ENCODE measurements at regions not wholly inside any gene's neighbourhood (a gene's known extent, or its start where the extent isn't known, plus 50 kb on each side); places are given as distances from the start of the nearest gene placed in this dataset.

DNA sequence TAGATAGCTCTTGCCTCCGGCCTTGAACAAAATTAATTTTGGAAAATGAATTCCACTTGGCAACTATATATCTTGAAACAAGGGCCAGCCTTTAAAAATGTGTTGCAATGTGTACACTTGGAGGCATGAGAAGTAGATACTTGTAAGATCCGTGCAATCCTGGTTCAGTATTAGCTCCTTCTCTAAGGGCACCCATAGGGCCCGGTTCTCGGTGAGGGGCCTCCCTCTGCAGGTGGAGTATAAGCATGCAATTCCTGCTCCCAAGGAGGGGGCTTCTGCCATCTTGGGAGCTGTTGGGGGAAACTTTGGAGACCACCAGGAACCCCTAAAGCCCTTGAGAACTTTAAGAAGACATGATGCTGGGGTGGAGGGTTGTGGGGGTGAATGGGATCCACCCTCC, 388.7 kb upstream of the RGMA start:
- DNase-seq (ENCODE audit: low read depth) = no peak

- no peak for DNase-seq (ENCODE audit: low read depth)
Observed at GRCh38 chr15:93477188-93477587, 388.2 kb upstream of the RGMA start.

DNA sequence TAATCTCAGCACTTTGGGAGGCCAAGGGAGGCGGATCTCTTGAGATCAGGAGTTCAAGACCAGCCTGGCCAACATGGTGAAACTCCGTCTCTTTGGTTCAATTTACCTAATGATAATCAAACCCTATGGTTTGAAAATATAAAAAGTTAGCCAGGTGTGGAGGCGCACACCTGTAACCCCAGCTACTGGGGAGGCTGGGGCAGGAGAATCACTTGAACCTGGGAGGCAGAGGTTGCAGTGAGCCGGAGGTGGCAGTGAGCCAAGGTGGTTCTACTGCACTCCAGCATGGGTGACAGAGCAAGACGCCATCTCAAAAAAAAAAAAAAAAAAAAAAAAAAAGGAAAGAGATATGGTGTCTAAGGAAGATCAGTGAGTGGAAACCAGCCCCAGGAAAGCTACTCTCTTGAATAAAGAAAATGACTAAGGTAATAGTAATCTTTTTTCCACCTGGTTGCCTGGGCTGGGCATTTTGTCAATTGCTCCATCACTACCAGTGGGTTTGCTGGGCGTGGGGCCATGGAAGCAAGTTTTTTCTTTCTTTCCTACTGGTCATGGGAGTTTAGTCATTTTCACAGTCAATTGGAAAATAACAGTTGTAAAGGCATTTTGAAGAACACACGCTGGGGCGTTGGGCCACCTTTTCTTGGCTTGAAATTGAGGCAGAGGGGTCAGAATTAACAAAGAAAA, 387.6 kb upstream of the RGMA start:
- no peak for DNase-seq (ENCODE audit: low read depth)

- DNase-seq (ENCODE audit: low read depth) = no peak
Observed at GRCh38 chr15:93474728-93475127, 385.7 kb upstream of the RGMA start.

GRCh38 chr15:93469994-93470393, 381.0 kb upstream of the RGMA start:
- no peak for DNase-seq (ENCODE audit: low read depth)

- no peak for DNase-seq (ENCODE audit: low read depth)
Observed at GRCh38 chr15:93467337-93467736, 378.3 kb upstream of the RGMA start.

- DNase-seq (ENCODE audit: low read depth) = no peak
Observed at GRCh38 chr15:93466380-93466779, 377.4 kb upstream of the RGMA start.

DNA sequence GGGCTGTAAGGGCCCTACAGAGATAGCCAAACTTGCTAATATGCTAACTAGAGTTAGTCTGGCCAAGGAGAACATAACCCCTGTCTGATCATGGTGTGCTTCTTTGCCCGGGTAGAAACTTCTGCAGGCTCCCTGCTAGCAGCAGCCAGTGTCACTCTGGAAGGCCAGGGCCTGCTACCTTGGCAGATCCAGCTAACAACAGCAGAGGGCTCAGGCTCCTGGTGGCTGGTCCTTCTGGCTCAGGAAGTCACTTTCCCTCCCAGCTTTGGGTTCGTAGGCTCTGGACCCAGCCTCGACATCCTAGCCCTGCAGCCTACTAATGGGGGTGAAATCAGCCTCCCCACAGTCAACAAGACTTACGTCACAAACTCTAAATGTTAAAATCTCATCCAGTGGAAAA, 373.7 kb upstream of the RGMA start:
- DNase-seq (ENCODE audit: low read depth) = no peak

- no peak for DNase-seq (ENCODE audit: low read depth)
Observed at GRCh38 chr15:93460717-93461116, 371.7 kb upstream of the RGMA start.

GRCh38 chr15:93459396-93459795, 370.4 kb upstream of the RGMA start:
- DNase-seq (ENCODE audit: low read depth) = no peak

DNA sequence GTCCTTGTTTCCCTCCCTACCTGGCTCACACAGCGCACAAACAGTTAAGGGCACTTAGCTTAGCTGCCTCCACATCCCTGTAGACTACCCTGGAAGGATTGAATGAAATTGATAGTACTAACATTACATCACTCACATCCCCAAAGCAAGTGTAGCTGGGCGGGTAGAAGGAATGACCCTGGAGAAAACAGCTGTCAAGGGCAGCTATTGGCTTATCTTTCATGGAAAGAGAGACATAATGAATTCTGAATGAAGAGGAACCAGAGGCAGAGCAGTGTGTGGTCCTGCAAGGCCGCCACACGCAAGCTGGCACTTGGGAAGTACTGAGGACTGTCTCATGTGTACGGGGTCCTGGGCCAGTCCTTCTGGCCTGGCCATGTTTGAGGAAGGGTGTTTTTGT, 369.6 kb upstream of the RGMA start:
- DNase-seq (ENCODE audit: low read depth) = no peak

GRCh38 chr15:93454788-93455187, 365.8 kb upstream of the RGMA start:
- no peak for DNase-seq (ENCODE audit: low read depth)

DNA sequence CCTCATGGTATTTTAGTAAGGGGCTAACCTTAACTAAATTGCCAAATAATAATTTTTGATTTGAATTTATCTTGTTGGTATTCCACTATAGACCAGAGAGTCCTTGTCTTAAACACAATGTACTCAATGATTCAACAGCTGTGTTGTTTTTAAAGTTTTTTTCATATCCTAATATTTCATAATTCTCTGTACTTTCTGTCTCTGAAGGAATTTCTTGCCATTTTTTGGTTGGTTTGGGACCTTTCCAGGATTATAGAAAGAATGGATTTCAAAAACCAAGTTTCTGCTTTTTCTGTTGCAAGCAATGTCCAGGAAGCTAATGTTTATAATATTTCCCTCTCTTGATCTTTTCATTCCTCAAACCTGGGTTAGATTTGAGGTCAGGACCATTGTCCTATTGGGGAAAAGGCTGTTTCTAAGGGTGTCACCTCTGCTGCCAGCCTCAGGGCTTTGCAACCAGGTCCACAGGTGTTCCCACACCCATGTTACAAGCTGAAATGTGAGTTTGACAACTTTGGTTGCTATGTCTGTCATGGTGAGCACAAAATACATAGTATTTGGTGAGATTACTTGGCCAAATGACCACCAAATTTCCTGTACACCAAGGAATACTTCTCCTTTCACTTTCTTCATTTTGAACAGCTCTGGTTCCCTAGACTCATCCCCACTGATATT, 363.7 kb upstream of the RGMA start:
- DNase-seq (ENCODE audit: low read depth) = no peak

GRCh38 chr15:93451822-93452221, 362.8 kb upstream of the RGMA start:
- DNase-seq (ENCODE audit: low read depth) = no peak

GRCh38 chr15:93451265-93451664, 362.3 kb upstream of the RGMA start:
- no peak for DNase-seq (ENCODE audit: low read depth)

DNA sequence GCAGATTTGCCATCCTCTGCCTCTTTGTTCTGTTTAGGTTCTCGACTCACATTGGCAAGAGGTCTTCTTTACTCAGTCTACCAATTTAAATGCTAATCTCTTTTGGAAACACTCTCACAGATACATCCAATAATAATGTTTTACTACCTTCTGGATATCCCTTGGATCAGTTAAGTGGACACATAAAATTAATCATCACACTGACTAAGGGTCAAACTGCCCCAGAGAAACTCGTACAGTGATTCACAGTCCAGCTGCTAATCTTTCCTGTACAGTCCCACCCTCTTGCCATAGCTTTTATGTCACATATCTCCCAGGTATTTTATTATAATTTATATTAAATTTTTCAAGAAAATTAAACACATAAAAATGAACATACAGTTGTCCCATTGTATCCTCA, 360.8 kb upstream of the RGMA start:
- no peak for DNase-seq (ENCODE audit: low read depth)

- DNase-seq (ENCODE audit: low read depth) = no peak
Observed at GRCh38 chr15:93438310-93438709, 349.3 kb upstream of the RGMA start.

DNA sequence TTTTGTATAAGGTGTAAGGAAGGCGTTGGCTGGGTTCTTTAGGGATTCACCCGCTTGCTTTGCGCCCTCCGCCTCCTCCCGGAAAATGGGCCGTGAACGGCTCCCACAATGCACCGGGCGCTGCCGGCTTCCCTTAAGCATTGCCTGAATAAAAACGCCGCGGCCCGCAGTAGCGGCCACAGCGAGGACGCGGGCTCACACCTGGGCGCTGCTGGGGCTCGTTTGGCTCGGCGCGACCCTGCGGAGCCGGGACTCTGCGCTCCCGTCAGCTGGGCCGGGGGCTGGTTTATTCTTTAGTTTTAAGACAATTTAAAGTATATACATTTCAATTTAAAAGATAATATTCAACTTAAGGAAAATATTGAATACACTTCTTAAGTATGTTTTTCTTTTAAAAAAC, 343.5 kb upstream of the RGMA start:
- no peak for DNase-seq (ENCODE audit: low read depth)

GRCh38 chr15:93428807-93429351, 339.9 kb upstream of the RGMA start:
- no peak for DNase-seq (ENCODE audit: low read depth)

GRCh38 chr15:93428150-93428549, 339.1 kb upstream of the RGMA start:
- DNase-seq (ENCODE audit: low read depth) = no peak

- DNase-seq (ENCODE audit: low read depth) = no peak
Observed at GRCh38 chr15:93424131-93424530, 335.1 kb upstream of the RGMA start.

DNA sequence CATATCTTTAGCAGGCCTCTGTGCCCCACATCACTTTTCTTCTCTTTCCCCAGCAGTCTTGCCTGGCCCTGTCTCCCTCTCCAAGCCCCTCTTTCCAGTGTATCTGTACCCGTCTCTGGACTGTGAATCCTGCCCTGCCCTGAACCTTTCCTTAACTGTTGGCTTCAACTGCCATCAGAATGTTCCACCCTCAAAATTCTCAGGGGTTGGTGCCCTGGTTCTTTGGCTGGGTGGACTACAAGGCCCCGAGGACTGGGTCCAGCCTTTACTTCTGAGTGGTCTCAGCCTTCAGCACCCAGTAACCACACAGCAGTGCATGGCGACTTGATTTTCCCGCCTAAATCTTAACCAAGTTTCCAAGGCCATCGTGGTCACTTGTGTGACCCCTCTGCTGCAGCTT, 333.5 kb upstream of the RGMA start:
- DNase-seq (ENCODE audit: low read depth) = no peak

GRCh38 chr15:93420477-93420876, 331.5 kb upstream of the RGMA start:
- no peak for DNase-seq (ENCODE audit: low read depth)

GRCh38 chr15:93420050-93420452, 331.0 kb upstream of the RGMA start:
- DNase-seq (ENCODE audit: low read depth) = no peak
